Astrocyte of the spinal cord (primary cell): ENCODE measurements at regions not wholly inside any gene's neighbourhood (a gene's known extent, or its start where the extent isn't known, plus 50 kb on each side); places are given as distances from the start of the nearest gene placed in this dataset.

Source experiments
- DNase-seq: peaks from one replicate; pipeline ENCODE4 v3.0.0; 2011; ENCODE audit warnings: low read depth, low spot score
- H3K4me3 ChIP-seq: 2 replicates; pipeline ENCODE4 v1.5.1; 2011; ENCODE audit warnings: low read depth, mild to moderate bottlenecking, low read length, moderate library complexity
- CTCF ChIP-seq: IDR thresholded peaks from 2 replicates; pipeline ENCODE4 v1.5.1; 2012; ENCODE audit warnings: low read depth, mild to moderate bottlenecking, low read length, inconsistent platforms
- in situ Hi-C: cut with HindIII; loops from 2 replicates; pipeline ENCODE4 v1.10.0; 2017; ENCODE audit warnings: low sequenced_read_pairs

DNA sequence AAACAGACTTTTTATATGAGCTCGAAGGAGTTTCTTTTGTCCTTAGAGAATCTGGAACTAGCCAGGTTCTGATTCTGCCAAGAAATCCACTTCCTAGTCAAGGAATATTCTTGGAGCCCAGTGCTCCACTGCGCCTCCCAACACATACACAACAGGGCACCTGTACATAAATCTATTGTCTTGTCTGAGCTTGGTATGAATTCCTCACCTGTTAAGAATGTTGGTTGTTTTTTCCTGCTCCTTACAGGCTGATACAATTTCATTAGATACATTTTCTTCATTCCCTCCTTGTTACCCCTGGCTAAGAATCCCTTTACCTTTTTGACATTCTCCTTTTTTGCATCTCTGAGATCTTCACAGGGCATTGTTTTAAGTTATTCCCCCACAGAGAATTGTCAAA, 56.0 kb upstream of the FZD7 start:
- H3K4me3 ChIP-seq, result no peak overlapping the region
- TF ChIP-seq CTCF, result no peak
- in situ Hi-C loops, result no loop called here
- no peak for DNase-seq

- no peak overlapping the region for H3K4me3 ChIP-seq
- DNase-seq, result no peak
- TF ChIP-seq CTCF, result no peak
- in situ Hi-C loops, result no loop called here
Observed at GRCh38 chr2:201978333-201978732, 55.3 kb upstream of the FZD7 start.

- TF ChIP-seq CTCF, result no peak
- in situ Hi-C loops, result no loop called here
- H3K4me3 ChIP-seq, result no peak overlapping the region
- no peak for DNase-seq
Observed at GRCh38 chr2:201978986-201979385, 54.7 kb upstream of the FZD7 start.

DNA sequence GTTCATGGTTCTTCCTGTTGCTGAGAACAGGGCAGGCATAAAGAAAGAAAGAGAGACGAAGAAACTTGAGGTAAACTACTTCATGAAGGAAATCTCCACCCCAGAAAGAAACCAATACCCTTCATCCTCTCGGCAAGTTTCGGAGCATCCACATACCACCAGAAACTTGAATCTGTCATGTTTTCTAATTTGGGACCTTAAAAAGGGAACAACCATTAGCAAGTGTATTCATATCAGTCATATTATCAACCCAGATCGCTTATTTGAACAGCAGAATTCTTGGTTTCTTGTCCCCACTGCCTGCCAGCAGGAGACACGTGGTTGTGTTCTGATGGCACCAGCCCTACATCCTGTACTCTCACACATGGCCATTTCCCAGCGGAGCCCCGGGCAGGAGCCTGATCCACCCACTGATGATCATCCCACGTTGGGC, 53.2 kb upstream of the FZD7 start:
- DNase-seq, result no peak
- no peak overlapping the region for H3K4me3 ChIP-seq
- no peak for TF ChIP-seq CTCF
- in situ Hi-C loops, result no loop called here

DNA sequence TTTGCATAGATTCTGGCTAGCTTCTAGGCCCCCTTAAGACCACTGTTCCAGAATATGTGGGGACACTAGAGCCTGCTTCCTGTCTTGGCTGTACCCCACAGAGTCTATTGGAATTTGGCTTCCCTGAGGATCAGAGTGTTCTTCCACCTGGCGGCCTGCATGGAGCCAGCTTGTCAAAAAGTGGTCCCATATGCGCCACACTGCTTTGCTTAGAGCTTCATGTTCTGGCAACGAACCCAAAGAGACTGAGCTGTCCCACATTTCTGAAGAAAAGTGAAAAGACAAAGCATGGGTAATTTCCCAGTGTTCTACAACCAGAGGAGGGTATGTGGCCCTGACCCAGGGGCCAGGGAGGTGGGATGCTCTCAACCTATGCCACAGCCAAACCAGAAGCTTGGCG, 52.7 kb upstream of the FZD7 start:
- no peak for DNase-seq
- TF ChIP-seq CTCF, result no peak
- in situ Hi-C loops, result no loop called here
- no peak overlapping the region for H3K4me3 ChIP-seq

- no peak for DNase-seq
- no peak overlapping the region for H3K4me3 ChIP-seq
- no peak for TF ChIP-seq CTCF
- in situ Hi-C loops, result no loop called here
Observed at GRCh38 chr2:201983174-201983573, 50.5 kb upstream of the FZD7 start.

DNA sequence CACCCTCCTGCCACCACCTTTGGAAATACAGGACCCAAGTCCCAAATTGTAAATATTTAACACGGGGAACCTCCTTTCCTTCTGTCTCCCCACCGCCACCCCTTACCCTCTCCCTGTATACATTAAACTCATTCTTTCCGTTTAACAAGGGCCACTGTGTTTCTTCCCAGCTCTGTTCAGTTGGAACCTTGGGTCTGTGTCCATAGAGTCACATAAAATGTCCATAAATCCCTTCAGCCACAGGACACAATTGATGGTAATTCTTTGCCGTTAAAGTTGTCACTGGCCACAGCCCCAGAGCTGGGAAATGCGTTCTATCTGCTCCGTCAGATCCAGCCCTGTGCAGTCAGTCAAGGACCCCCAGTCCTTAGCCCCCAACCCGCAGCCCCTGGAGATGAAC, 49.9 kb upstream of the FZD7 start:
- DNase-seq, result no peak
- in situ Hi-C loops, result no loop called here
- TF ChIP-seq CTCF, result no peak
- H3K4me3 ChIP-seq, result no peak overlapping the region
